Fibroblast of pulmonary artery (primary cell): ENCODE measurements at regions not wholly inside any gene's neighbourhood (a gene's known extent, or its start where the extent isn't known, plus 50 kb on each side); places are given as distances from the start of the nearest gene placed in this dataset.
"Not testable (repeated sequence)": the region's sequence is repeated elsewhere in the genome, so short reads cannot be mapped to it uniquely, and the experiment has no call there.

Experiments used
- DNase-seq: peaks from one replicate; pipeline ENCODE4 v3.0.0-alpha.2; 2010; ENCODE audit warnings: low read depth
- H3K4me3 ChIP-seq: replicated peaks from 2 replicates; pipeline ENCODE4 v1.5.1; 2011; ENCODE audit warnings: low read depth, mild to moderate bottlenecking, control low read depth, low read length, moderate library complexity
- TF ChIP-seq, protein P1 (sequence below): IDR thresholded peaks from 2 replicates; pipeline ENCODE4 v1.5.1; 2011; ENCODE audit warnings: mild to moderate bottlenecking, control low read depth, low read length, inconsistent platforms; ENCODE audit errors: missing control alignments

GRCh38 chr16:58885528-58886170, 151.5 kb upstream of the GOT2 start:
- TF ChIP-seq, protein P1, sequence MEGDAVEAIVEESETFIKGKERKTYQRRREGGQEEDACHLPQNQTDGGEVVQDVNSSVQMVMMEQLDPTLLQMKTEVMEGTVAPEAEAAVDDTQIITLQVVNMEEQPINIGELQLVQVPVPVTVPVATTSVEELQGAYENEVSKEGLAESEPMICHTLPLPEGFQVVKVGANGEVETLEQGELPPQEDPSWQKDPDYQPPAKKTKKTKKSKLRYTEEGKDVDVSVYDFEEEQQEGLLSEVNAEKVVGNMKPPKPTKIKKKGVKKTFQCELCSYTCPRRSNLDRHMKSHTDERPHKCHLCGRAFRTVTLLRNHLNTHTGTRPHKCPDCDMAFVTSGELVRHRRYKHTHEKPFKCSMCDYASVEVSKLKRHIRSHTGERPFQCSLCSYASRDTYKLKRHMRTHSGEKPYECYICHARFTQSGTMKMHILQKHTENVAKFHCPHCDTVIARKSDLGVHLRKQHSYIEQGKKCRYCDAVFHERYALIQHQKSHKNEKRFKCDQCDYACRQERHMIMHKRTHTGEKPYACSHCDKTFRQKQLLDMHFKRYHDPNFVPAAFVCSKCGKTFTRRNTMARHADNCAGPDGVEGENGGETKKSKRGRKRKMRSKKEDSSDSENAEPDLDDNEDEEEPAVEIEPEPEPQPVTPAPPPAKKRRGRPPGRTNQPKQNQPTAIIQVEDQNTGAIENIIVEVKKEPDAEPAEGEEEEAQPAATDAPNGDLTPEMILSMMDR = no peak
- H3K4me3 ChIP-seq = no peak overlapping the region
- DNase-seq = no peak

DNA sequence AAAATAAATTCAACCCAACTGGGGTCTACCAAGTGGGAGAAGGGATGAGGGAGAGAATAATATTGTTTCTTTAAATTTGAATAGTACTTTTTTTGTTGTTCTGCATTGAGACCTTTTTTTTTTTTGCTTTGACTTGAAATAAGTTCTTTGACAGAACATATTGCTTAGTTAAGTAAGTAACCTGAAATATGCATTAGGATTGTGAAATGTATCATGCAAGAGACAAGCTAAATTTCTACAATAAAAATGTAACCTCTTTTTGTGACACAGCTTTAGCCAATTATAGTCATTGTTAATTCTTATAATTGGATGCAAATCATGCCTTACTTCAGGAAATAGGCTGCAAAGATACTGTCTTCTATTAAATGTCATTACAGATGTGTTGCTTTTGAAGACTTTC, 150.0 kb upstream of the GOT2 start:
- DNase-seq = no peak
- no peak overlapping the region for H3K4me3 ChIP-seq
- TF ChIP-seq, protein P1 = no peak

- no peak for DNase-seq
- TF ChIP-seq, protein P1 = no peak
- H3K4me3 ChIP-seq = no peak overlapping the region
Observed at GRCh38 chr16:58883131-58883530, 149.0 kb upstream of the GOT2 start.

DNA sequence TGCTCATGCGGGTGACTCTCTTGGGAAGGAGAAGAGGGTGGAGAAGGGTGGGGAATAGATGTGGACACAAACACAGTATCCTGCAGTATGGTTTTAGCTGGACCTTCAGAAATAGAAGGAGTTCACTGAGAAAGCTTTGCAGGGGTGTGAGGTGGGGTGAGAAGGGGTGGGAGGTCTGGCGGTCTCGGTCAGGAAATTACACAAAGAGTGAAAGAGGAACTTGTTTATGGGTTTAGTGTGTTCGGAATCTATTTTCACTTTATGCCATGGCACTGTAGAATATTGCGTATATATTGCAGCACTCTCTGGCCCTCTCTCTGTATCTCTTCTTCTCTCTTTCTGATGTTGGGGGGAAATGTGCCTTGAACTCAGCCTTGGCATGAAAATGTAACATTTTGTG, 148.2 kb upstream of the GOT2 start:
- H3K4me3 ChIP-seq = no peak overlapping the region
- TF ChIP-seq, protein P1 = no peak
- DNase-seq = no peak

DNA sequence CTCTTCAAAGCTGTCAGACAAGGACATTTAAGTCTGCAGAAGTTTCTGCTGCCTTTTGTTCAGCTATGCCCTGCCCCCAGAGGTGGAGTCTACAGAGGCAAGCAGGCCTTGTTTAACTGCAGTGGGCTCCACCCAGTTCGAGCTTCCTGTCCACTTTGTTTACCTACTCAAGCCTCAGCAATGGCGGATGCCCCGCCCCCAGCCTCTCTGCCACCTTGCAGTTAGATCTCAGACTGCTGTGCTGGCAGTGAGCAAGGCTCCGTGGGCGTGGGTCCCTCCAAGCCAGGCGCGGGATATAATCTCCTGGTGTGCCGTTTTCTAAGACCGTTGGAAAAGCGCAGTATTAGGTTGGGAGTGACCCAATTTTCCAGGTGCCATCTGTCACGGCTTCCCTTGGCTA, 144.5 kb upstream of the GOT2 start:
- not testable (repeated sequence) for DNase-seq, H3K4me3 ChIP-seq

DNA sequence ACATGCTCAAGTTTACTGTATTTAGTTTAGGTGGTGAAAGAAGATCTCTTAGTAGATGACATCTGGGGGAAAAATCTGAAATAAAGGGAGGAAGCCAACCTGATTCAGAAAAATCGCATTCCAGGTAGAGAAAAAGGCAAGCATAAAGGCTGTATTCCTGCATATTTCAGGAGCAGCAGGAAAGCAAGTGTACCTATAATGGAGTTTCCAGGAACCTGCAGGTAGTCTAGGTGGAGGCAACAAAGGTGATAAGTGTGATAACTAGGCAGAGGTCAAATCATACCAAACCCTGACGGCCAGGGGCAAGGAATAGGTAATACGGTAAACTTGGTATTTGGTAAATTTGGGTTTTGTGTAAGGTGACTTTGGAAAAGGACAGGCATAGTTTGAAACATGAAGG, 132.8 kb upstream of the GOT2 start:
- no peak for DNase-seq

GRCh38 chr16:58863761-58864160, 129.6 kb upstream of the GOT2 start:
- TF ChIP-seq, protein P1 = no peak
- H3K4me3 ChIP-seq = no peak overlapping the region
- DNase-seq = no peak

More for the DNA sequence above, 132.8 kb upstream of the GOT2 start:
- TF ChIP-seq, protein P1 = no peak
- no peak overlapping the region for H3K4me3 ChIP-seq

DNA sequence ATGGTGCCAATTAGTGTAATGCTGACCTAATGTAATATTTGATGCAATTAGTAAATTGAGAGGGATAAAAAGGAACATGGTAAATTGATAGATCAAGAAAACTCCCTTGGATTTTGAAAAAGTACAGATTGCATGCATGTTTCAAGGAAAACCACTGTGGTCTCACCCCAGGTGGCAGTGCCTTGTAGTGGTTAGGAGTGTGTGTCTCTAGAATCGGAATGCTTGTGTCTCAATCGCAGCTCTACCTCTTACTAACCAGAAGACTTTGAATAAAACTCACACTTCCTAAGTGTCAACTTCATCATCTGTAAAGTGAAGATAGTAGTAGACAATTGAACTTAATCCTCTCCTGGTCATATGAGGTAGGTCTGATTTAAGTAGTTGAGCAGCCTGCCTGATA, 128.9 kb upstream of the GOT2 start:
- TF ChIP-seq, protein P1 = no peak
- DNase-seq = no peak
- H3K4me3 ChIP-seq = no peak overlapping the region
